HG03139 (cell line): ENCODE measurements at regions not wholly inside any gene's neighbourhood (a gene's known extent, or its start where the extent isn't known, plus 50 kb on each side); places are given as distances from the start of the nearest gene placed in this dataset.
"Not testable (repeated sequence)": the region's sequence is repeated elsewhere in the genome, so short reads cannot be mapped to it uniquely, and the experiment has no call there.

Source experiments
- ATAC-seq: cut with Tn5 transposase; IDR thresholded peaks from one replicate; pipeline ENCODE4 v1.9.1; 2021; ENCODE audit not compliant: unreplicated experiment

DNA sequence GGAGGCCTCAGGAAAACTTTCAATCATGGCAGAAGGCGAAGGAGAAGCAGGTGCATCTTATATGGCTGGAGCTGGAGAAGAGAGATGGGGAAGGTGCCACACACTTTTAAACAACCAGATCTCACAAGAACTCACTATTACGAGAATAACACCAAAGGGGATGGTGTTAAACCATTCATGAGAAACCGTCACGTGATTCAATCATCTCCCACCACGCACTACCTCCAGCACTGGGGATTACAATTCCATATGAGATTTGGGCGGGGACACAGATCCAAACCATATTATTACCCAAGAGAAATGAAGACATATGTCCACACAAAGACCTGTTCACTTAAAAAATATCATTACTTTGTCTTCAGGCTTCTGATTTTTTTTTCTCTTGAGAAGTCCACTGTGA lies 518.5 kb downstream of the DCDC2C start:
- ATAC-seq = no peak

DNA sequence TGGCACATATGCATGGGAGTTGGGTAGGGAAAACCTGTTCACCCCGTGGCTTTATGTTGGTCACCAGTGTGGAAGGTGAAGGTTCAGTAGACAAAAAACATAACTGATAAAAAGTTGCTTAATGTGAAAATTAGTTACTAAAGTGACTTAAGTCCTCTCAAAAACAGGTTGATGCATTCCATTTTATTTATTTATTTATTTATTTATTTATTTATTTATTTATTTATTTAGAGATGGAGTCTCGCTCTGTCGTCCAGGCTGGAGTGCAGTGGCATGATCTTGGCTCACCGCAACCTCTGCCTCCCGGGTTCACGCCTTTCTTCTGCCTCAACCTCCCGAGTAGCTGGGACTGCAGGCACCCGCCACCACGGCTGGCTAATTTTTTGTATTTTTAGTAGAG lies 541.0 kb downstream of the DCDC2C start:
- not testable (repeated sequence) for ATAC-seq

DNA sequence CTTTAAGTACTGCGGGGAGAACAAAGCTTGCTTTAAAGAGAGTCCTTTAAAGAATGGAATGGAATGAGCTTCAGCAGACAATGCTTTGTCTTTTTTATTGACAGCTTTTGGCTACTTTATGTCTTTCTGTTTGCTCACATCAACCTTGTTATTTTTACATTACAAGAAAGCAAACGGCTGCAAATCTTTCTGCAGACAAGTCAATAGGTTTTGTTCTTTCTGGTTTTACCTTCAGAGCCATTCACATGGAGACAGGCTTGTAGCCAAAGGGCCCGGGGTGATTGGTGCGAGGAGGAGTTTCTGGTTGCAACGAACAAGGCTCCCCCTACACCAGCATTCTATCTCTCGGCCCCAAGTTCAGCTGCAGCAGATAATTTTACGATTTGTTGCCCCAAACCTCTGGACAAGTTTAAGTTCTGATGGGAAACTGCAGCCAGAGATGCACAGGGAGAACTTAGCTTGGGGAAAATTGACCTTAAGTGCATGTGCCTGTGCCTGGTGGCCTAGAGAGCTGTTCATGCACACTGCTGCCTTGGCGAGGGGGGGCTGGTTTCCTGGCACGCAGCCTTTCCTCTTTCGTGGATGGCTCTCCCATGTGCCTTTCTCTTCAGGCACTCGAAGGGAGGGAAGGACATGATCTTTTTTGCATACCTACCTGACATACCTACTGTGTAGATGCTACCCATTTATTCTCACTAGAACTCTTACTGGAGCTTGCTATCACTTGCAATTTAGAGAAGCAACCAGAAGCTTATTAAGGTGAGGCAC lies 543.2 kb downstream of the DCDC2C start:
- no peak for ATAC-seq

DNA sequence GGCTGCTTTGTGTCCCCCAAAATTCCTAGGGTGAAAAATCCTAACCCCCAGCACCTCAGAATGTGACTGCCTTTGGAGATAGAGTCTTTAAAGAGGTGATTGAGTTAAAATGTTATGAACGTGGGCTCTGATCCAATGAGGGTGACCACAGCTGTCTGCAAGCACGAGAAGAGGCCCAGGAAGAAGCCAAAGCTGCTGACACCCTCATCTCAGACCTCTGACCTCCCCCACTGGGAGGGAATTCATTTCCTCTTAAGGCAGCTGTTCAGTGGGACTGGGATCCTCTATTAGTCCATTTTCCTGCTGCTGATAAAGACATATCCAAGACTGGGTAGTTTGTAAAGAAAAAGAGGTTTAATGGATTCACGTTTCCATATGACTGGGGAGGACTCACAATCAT lies 544.4 kb downstream of the DCDC2C start:
- no peak for ATAC-seq

DNA sequence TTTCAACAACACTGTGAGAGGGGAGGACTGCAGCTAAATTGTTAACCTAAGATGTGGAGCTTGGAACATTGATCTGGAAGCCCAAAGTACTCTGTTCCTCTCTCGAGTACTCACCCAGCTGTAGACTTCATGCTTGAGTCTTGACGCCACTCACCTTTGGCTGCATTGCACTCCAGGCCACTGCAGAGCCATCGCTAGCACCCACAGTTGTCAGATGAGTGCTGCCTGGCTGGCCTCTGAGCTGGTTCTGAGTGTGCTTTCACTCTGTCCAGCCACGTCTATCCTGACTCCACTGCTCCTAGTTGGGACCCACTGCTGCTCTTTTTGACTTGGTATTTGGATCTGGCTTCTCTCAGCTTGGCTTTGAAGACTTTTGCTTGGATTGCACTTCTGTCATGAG lies 552.1 kb downstream of the DCDC2C start:
- no peak for ATAC-seq

DNA sequence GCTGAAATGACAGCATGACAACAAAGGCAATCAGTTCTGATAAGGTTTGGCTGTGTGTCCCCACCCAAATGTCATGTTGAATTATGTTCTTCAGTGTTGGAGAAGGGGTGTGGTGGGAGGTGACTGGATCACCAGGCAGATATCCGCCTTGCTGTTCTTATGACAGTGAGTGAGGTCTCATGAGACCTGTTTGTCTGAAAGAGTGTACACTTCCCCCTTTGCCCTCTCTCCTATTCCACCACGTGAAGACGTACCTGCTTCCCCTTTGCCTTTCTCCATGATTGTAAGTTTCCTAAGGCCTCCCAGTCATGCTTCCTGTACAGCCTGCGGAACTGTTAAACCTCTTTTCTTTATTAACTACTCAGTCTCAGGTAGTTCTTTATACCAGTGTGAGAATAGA lies 553.0 kb downstream of the DCDC2C start:
- ATAC-seq = no peak

DNA sequence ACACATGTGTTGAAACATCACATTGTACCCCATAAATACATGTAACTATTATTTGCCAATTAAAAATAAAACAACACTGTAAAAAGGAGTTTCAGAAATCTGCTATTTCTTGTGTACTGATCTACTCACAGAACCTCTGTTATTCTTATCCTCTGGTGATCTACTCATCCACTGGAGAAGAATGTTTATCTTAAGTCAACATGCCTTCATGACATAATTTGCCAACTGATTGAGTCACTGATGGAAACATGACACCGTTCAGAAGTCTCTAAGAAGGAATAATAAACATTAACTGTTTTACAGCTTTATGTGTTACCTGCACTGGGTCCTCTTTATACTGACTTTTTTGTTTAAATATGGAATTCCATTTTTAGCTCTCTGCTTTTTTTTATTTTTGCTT lies 555.2 kb downstream of the DCDC2C start:
- no peak for ATAC-seq

DNA sequence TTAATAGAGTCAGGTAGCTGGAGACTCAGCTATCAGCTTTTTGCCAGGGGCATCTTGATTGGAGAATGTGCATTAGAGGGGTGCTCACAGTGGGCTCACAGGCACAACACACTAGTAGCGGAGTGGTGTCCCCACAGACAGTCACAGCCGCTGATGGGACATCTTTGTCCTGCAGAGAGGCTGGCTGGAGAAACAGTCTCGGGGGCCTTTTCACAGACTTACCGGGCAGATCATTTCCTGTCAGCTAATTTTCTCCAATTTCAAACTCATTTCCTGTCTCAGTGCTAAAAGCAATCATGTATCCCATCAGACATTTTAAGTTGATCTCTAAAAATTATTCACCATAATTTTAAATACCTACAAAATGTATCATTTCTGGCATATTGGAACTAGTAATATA lies 562.6 kb downstream of the DCDC2C start:
- no peak for ATAC-seq

DNA sequence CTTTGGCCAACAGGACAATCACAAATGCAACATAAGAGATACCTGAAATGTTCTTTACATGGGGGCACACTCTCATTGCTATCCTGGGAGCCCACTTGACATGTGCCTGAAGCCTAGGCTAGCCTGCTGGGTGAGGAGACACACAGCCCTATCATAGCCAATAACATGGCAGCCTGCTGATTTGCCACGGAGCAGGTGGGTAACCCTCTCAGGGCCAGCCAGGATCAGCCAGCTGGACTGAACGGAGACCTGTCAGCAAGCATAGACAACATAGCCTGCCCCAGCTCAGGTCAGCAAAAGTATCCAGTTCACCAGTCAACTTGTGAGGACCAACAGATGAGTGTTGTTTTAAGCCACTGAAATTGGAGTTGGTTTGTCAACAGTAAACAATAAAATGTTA lies 566.5 kb downstream of the DCDC2C start:
- no peak for ATAC-seq

DNA sequence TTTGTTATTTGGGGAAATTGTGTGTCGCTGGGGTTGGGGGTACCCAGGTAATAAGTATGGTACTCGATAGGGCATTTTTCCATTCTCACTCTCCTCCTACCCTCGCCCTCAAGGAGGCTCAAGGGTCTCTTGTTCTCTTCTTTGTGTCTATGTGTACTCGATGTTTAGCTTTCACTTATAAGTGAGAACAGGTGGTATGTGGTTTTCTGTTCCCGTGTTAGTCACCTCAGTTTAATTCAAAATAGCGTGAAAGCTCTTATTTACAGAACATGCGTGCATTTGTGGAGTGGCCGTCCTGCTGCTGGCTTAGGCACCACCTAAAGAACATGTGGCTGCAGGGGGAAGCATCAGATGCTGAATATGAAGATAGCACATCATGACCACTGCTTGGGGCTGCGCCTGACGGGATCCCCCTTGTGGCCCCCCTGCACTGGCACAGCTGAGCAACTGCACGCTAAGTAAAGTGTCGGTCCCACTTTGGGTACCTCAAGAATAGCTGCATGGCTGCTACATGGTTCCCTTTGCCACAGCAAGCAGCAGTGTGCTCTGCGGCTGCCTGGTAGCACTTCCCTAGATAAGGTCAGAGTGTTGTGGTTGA lies 569.0 kb downstream of the DCDC2C start:
- no peak for ATAC-seq

DNA sequence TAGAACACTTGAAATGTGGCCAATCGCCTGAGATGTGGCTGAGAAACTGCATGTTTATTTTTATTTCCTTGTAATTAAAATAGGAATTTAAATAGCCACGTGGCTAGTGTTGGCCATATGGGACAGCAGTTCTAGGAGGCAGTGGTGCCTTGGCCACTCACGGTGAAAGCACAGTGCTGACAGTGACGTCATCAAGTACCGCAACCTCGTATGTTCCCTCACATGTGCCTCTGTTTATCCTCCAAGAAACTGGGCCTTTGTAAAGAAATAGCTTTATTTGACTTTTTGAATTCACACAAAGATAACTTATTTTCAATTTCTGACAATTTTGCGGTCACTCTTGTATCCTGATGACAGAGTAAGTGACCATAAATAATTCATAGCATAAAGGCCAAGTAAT lies 575.0 kb downstream of the DCDC2C start:
- ATAC-seq = no peak

DNA sequence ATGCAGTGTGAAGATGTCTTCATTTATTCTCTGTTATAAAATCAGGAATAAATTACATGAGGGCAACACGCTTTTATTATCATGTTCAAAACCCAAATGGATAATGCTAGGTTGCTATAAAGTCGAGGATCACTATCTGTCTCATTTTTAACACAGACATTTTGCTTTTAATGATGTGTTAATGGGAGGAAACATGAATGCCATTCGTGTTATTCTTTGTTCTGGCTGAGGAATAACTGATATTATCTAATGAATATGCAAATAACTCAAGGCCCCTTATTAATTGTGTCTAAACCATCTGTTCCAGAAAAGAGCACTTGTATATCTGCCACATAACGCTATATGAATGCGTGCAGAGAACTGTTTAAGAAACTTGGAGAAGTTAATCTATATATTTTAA lies 576.1 kb downstream of the DCDC2C start:
- no peak for ATAC-seq

DNA sequence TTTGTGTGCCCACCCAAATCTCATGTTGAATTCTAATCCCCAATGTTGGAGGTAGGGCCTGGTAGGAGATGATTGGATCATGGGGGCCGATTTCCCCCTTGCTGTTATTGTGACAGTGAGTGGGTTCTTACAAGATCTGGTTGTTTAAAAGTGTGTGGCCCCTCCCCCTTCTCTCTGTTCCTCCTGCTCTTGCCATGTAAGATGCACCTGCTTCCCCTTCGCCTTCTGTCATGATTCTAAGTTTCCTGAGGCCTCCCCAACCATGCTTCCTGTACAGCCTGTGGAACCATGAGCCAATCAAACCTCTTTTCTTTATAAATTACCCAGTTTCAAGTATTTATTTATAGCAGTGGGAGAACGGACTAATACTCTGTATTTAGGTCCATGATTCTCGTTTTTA lies 588.1 kb downstream of the DCDC2C start:
- ATAC-seq = no peak

DNA sequence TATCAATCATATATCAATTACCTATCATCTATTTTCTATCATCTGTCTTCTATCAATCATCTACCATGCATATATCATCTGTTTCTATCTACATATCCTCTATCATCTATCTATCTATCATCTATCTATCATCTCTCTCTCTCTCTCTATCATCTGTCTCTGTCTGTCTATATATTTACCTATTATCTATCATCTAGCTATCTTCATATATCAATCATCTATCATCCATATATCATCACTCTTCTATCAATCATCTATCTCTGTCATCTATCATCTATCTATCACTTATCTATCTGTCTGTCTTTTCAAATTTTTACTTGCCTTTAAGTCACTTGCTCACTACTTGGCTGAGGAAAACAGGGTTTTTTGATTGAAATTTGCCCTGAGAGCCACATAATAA lies 592.3 kb downstream of the DCDC2C start:
- ATAC-seq = no peak

DNA sequence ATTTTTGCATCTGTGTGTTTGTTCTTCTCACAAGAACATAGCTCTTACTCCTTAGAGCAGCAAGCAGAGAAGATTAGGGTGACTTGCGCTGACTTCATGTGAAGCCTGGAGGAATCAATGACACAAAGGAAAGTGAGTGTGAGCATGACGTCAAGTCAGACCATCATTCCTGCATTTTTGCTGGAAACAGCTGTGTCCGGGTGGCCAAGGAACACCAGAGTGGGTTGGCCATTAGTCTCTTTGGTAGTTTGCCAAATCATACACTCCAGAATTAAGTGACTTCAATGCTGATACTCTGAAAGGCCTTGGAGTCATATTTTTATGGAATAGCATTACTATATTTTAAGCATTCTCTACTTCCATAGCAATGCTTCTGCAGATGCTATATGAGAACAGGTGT lies 597.2 kb downstream of the DCDC2C start:
- ATAC-seq = no peak

DNA sequence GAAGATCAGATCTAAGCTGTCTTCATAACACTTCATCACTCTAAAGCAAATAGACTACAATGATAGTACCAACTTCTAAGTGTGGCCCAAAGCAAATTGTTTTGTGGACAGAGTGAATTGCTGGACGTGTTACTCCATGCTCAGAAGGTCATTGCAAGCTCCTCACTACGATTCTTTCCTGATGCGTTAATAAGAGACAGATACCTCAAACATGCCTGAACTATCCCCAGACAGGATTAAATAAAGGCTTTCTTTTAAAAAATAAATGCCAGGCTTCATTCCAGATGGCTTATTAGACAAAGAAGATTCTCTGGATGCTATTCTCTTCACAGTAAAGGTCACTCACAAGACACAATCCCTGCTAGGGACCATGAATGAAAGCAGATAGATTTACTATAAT lies 621.2 kb downstream of the DCDC2C start:
- no peak for ATAC-seq

DNA sequence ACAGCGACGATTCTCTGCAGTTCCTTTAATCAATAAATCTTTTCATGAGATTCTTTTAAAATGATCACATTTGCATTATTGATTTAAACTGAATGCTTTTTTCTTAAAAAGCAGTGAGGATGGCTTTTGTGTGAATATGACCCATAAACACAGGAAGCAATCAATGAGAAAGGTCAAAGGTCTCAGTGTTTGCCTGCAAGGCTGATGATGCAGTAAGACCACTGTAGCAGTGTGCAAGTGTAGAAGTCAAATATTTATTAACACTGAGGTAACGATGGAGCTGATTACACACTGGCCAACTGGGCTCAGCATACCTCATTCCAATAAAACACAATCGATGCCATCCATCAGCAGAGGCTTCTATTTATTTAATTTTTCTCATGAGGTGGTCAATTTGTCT lies 633.5 kb downstream of the DCDC2C start:
- no peak for ATAC-seq

DNA sequence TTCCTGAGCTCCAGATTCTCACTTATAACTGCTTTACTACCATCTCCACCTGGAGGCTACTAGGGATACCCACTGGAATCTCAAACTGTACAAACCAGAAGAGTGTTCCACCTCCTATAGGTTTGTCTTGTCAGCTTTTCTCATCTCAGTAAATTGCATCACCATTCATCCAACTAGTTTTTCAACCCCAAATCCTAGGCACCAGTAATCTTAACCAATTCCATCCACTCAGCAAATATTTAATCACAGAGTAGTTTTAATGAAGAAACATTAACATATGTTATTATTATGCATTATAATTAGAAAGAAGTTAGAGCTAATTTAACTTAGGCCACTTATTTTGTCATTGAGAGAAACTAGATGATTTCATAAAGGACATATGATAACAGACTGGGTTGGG lies 635.0 kb downstream of the DCDC2C start:
- no peak for ATAC-seq

DNA sequence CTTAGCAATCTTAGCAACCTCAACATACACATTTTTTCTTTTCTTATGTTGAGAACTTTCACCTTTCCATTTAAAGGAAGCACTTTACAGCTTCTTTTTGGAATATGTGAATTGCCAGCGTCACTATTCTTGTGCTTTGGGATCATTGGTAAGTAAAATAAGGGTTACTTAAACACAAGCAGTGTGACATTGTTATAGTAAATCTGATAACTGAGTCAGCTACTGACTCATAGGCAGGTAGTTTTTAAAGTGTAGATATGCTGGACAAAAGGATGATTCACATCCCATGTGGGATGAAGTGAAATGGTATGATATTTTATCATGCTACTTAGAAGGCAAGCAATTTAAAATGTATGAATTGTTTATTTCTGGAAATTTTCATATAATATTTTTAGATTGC lies 637.2 kb downstream of the DCDC2C start:
- no peak for ATAC-seq

DNA sequence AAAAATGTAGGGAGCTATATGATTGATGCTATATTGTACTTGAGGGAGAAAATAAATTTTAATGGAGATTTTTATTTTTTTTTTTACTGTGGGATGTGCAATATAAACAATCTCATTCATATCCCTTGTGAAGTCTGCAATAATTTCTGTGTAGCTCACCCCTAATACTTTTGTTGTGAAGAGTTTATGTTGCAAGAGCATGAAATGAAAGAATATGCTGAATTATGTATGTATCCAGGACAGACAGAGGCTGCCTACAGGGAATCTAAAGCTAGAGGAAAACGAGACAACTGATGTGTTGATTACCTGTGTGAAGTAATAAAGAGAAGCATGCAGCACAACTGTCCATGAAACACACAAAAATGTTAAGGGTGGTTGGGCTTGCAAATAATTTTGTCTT lies 643.3 kb downstream of the DCDC2C start:
- no peak for ATAC-seq

DNA sequence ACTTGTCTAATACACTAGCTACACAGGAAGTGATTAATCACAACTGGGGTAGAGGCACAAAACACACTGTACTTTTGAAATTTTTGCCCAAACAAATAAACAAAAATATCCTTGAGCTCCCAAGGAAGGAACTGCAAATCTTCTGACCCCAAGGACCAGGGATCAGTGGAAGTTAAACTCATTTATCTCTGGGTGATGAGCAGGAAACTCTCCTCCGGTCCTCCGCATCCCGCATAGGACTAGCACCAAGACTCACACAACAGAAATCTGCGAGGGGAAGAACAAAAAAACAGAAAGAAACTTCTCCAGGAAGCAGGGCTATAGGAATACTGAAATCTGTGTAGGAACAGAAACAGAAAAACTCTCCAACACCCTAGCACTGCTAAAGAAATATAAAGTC lies 650.3 kb downstream of the DCDC2C start:
- ATAC-seq = no peak

DNA sequence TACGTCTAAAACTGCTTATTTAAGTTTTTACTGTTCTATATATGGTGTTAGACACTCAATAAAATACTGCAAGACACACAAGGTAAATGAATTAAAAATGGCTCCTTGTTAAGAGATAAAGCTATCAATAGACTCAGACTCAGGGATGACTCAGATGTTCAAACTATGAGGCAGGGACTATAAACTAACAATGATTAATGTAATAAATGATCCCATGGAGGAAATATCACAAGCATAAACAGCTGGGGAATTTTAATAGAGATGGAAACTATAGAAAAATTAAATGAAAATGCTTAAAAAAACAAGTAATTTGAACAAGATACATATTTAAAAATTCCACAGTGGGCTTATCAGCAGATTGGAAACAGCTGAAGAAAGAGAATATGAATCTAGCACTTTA lies 650.8 kb downstream of the DCDC2C start:
- ATAC-seq = no peak

DNA sequence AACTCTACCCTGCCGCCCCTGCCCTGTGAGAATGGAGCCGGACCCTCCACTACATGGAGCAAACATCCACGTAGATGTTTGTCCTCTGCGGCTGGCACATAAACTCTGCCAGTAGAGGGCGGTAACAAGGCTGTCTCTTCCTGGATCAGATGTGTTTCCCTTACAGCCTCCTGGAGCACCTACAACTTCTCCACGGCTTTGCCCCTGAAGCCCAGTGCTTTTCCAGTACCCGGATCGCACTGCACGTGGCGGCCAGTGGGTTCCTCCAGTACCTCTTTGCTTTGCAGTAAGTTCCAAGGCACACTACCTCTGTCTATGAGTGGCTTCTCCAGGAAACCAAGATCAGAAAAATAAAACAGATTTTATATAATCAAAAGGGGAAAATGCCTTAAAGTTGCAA lies 651.3 kb downstream of the DCDC2C start:
- no peak for ATAC-seq
